A549 (cell line): ENCODE measurements at regions not wholly inside any gene's neighbourhood (a gene's known extent, or its start where the extent isn't known, plus 50 kb on each side); places are given as distances from the start of the nearest gene placed in this dataset.

Source experiments
- HDAC2 ChIP-seq: fragments of 200-600 bp; sonication (generic); IDR thresholded peaks from 2 replicates; pipeline ENCODE4 v1.6.1; 2016
- JUNB ChIP-seq: fragments of >200 bp; sonication (Bioruptor Twin); formaldehyde crosslinking; IDR thresholded peaks from 2 replicates; pipeline ENCODE4 v1.6.1; 2016
- POLR2A ChIP-seq: IDR thresholded peaks from 2 replicates; pipeline ENCODE4 v1.6.1; 2012; ENCODE audit warnings: mild to moderate bottlenecking, low read length
- RCOR1 ChIP-seq: fragments of 150-350 bp; IDR thresholded peaks from 2 replicates; pipeline ENCODE4 v1.6.1; 2014; ENCODE audit warnings: antibody characterized with exemption, low read length, low read depth
- TF ChIP-seq, protein P1 (sequence below): fragments of 450-650 bp; IDR thresholded peaks from 2 replicates; pipeline ENCODE4 v1.6.1; 2014; ENCODE audit warnings: antibody characterized with exemption
- TF ChIP-seq, protein P2 (sequence below): IDR thresholded peaks from 2 replicates; pipeline ENCODE4 v1.6.1; 2012
- TF ChIP-seq, protein P3 (sequence below): fragments of >200 bp; sonication (Bioruptor Twin); formaldehyde crosslinking; IDR thresholded peaks from 3 replicates; pipeline ENCODE4 v1.5.1; 2016

- no peak for TF ChIP-seq RCOR1
- no peak for TF ChIP-seq HDAC2
- TF ChIP-seq, protein P1, sequence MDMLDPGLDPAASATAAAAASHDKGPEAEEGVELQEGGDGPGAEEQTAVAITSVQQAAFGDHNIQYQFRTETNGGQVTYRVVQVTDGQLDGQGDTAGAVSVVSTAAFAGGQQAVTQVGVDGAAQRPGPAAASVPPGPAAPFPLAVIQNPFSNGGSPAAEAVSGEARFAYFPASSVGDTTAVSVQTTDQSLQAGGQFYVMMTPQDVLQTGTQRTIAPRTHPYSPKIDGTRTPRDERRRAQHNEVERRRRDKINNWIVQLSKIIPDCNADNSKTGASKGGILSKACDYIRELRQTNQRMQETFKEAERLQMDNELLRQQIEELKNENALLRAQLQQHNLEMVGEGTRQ = no peak
- no peak for TF ChIP-seq POLR2A
- TF ChIP-seq, protein P2, sequence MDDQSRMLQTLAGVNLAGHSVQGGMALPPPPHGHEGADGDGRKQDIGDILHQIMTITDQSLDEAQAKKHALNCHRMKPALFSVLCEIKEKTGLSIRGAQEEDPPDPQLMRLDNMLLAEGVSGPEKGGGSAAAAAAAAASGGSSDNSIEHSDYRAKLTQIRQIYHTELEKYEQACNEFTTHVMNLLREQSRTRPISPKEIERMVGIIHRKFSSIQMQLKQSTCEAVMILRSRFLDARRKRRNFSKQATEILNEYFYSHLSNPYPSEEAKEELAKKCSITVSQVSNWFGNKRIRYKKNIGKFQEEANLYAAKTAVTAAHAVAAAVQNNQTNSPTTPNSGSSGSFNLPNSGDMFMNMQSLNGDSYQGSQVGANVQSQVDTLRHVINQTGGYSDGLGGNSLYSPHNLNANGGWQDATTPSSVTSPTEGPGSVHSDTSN = no peak
- no peak for TF ChIP-seq JUNB
- TF ChIP-seq, protein P3, sequence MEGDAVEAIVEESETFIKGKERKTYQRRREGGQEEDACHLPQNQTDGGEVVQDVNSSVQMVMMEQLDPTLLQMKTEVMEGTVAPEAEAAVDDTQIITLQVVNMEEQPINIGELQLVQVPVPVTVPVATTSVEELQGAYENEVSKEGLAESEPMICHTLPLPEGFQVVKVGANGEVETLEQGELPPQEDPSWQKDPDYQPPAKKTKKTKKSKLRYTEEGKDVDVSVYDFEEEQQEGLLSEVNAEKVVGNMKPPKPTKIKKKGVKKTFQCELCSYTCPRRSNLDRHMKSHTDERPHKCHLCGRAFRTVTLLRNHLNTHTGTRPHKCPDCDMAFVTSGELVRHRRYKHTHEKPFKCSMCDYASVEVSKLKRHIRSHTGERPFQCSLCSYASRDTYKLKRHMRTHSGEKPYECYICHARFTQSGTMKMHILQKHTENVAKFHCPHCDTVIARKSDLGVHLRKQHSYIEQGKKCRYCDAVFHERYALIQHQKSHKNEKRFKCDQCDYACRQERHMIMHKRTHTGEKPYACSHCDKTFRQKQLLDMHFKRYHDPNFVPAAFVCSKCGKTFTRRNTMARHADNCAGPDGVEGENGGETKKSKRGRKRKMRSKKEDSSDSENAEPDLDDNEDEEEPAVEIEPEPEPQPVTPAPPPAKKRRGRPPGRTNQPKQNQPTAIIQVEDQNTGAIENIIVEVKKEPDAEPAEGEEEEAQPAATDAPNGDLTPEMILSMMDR = no peak
Observed at GRCh38 chr18:75760208-75760607, 332.7 kb upstream of the SMIM21 start.
